Fibroblast of pulmonary artery (primary cell): ENCODE measurements at regions not wholly inside any gene's neighbourhood (a gene's known extent, or its start where the extent isn't known, plus 50 kb on each side); places are given as distances from the start of the nearest gene placed in this dataset.

ENCODE experiments used
- DNase-seq: peaks from one replicate; pipeline ENCODE4 v3.0.0-alpha.2; 2010; ENCODE audit warnings: low read depth
- H3K4me3 ChIP-seq: replicated peaks from 2 replicates; pipeline ENCODE4 v1.5.1; 2011; ENCODE audit warnings: low read depth, mild to moderate bottlenecking, control low read depth, low read length, moderate library complexity
- TF ChIP-seq, protein P1 (sequence below): IDR thresholded peaks from 2 replicates; pipeline ENCODE4 v1.5.1; 2011; ENCODE audit warnings: mild to moderate bottlenecking, control low read depth, low read length, inconsistent platforms; ENCODE audit errors: missing control alignments

DNA sequence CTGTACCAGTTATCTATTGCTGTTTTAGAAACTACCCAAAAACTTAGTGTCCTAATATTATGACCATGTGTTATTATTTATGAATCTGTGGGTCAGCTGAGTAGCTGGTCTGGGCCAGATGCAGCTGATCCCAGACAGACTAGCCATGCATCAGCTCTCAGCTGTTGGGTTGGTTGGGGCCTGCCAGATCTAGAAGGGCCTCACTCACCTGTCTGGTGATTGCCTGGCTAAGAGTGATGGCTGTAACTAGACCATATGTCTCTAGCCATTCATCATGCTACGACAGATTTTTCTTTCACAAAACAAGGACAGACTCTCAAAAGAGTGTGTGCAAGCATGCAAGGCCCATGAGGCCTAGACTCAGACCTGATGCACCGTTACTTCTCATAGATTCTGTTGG lies 403.2 kb downstream of the SAMD5 start:
- no peak overlapping the region for H3K4me3 ChIP-seq
- TF ChIP-seq, protein P1, sequence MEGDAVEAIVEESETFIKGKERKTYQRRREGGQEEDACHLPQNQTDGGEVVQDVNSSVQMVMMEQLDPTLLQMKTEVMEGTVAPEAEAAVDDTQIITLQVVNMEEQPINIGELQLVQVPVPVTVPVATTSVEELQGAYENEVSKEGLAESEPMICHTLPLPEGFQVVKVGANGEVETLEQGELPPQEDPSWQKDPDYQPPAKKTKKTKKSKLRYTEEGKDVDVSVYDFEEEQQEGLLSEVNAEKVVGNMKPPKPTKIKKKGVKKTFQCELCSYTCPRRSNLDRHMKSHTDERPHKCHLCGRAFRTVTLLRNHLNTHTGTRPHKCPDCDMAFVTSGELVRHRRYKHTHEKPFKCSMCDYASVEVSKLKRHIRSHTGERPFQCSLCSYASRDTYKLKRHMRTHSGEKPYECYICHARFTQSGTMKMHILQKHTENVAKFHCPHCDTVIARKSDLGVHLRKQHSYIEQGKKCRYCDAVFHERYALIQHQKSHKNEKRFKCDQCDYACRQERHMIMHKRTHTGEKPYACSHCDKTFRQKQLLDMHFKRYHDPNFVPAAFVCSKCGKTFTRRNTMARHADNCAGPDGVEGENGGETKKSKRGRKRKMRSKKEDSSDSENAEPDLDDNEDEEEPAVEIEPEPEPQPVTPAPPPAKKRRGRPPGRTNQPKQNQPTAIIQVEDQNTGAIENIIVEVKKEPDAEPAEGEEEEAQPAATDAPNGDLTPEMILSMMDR: no peak
- DNase-seq: no peak

DNA sequence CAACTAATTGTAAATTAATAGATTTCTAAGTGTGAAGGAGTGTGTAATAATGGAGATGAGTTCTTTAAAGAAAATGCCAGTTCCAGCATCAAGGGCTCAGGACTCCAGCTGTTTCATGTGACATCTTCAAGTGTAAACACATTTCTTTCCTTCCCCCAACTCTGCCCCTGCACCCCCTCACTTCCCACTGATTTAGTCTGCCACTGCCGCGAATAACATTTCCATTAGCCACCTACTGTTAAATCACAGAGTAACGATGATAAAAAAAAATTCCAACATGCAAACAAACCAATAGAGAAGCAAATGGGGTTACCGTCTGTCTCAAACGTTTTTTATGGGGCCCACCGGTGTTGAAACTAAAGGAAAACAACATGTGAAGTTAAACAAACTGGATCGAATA lies 414.3 kb downstream of the SAMD5 start:
- no peak for DNase-seq
- TF ChIP-seq, protein P1: no peak
- H3K4me3 ChIP-seq: no peak overlapping the region

DNA sequence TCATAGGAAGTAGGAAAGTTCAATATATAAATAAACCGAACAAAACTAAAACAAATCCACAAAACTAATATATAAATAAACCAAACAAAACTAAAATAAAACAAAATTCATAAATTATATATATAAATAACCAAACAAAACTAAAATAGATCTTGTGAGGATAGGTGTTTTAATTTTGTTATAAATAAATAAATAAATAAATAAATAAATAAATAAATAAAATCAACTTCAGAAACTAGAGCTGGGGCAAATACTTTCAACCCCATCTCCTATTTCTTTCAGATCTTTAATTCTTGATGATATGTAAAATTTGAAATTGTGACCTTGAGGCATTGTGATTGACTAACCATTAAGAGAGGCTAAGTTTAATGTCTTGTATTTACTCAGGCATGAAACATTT lies 416.1 kb downstream of the SAMD5 start:
- DNase-seq: no peak
- no peak overlapping the region for H3K4me3 ChIP-seq
- TF ChIP-seq, protein P1: no peak

DNA sequence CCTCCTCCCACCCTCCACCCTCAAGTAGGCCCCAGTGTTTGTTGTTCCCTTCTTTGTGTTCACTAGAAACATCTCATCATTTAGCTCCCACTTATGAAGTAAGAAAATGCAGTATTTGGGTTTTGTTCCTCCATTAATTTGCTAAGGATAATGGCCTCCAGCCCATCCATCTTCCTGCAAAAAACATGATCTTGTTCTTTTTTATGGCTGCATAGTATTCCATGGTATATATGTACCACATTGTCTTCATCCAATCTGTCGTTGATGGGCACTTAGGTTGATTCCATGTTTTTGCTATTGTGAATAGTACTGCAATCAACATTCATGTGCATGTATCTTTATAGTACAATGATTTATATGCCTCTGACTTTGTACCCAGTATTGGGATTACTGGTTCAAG lies 416.8 kb upstream of the SASH1 start:
- DNase-seq: no peak
- H3K4me3 ChIP-seq: no peak overlapping the region
- TF ChIP-seq, protein P1: no peak

DNA sequence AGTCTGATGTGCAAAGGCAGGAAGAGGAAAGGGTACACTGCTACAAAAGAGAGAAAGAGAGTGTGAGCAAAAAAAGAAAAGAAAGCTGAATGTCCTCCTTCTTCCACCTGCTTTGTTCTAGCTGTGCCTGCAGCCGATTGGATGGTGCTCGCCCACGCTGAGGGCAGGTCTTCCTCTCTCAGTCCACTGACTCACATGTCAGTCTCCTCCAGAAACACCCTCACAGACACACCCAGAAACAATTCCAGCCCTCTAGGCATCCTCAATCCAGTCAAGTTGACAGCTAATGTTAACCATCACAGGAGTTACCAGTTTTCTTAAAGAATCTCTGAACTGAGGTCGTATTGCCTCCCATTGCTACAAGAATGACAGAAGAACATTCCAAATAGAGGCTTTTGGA lies 411.9 kb upstream of the SASH1 start:
- DNase-seq: no peak
- H3K4me3 ChIP-seq: no peak overlapping the region
- TF ChIP-seq, protein P1: no peak

DNA sequence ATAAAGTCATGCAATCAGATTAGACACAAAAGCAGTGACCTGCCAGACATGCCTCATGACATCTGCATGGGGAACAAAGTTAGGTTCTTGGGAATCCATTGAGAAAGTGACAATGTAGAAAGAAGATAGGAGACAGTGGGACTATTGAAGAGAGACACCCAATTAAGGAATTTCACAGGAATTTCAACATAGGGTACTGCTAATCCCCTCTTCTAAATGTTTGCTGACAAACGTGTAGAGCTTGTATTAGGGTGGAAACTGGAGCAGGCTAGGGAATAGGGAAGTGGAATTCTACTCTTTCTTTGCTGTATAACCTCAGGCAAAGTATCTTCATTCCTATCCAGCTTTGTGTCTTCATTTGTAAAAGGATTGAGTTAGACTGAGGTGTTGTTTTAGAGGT lies 409.4 kb upstream of the SASH1 start:
- TF ChIP-seq, protein P1: no peak
- no peak for DNase-seq
- H3K4me3 ChIP-seq: no peak overlapping the region

DNA sequence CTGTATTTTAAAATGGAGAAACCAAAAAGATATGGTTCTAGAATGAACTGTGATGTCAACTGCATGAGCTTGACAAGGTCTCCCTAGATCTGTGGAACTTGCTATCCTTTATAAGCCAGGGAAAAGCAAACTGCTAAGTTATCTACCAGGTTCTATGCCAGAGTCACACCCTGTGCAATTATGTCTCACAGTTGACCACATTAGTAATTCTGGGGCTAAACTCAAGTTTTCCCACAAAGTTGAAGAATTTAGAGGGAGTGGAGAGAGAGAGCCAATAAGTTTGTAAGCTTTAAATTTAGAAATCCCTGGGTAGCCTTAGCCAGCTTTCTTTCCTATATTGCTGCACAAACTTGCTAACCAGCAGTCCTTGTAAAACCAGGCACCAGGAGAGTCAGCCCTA lies 407.0 kb upstream of the SASH1 start:
- H3K4me3 ChIP-seq: no peak overlapping the region
- DNase-seq: no peak

More for the DNA sequence above, 407.0 kb upstream of the SASH1 start:
- TF ChIP-seq, protein P1: no peak
